Parathyroid adenoma (tissue), 2 donors: ENCODE measurements at regions not wholly inside any gene's neighbourhood (a gene's known extent, or its start where the extent isn't known, plus 50 kb on each side); places are given as distances from the start of the nearest gene placed in this dataset.

Experiments
- H2AFZ ChIP-seq: fragments of 300-600 bp; sonication (generic); one replicate; pipeline ENCODE4 v1.7.0; 2017; ENCODE audit warnings: antibody characterized with exemption, mild to moderate bottlenecking
- H3K27ac ChIP-seq: fragments of 300-600 bp; sonication (generic); one replicate; pipeline ENCODE4 v1.7.0; 2017
- H3K27me3 ChIP-seq: fragments of 300-600 bp; sonication (generic); one replicate; pipeline ENCODE4 v1.7.0; 2017; ENCODE audit warnings: low read length; ENCODE audit not compliant: control insufficient read depth, insufficient read depth
- H3K36me3 ChIP-seq: fragments of 300-600 bp; sonication (generic); one replicate; pipeline ENCODE4 v1.7.0; 2017; ENCODE audit warnings: low read length; ENCODE audit not compliant: control insufficient read depth, insufficient read depth
- H3K4me1 ChIP-seq: fragments of 300-600 bp; sonication (generic); one replicate; pipeline ENCODE4 v1.7.0; 2017; ENCODE audit warnings: control low read depth
- H3K4me2 ChIP-seq: fragments of 300-600 bp; sonication (generic); one replicate; pipeline ENCODE4 v1.7.0; 2017; ENCODE audit warnings: low read length
- H3K4me3 ChIP-seq: fragments of 300-600 bp; sonication (generic); one replicate; pipeline ENCODE4 v1.7.0; 2017; ENCODE audit warnings: low read depth, low read length
- H3K79me2 ChIP-seq: fragments of 300-600 bp; sonication (generic); one replicate; pipeline ENCODE4 v1.7.0; 2017; ENCODE audit warnings: control low read depth
- H3K9ac ChIP-seq: fragments of 300-600 bp; sonication (generic); one replicate; pipeline ENCODE4 v1.7.0; 2017; ENCODE audit warnings: mild to moderate bottlenecking
- H3K9me3 ChIP-seq: fragments of 300-600 bp; sonication (generic); one replicate; pipeline ENCODE4 v1.7.0; 2017; ENCODE audit warnings: low read length; ENCODE audit not compliant: control insufficient read depth
- CTCF ChIP-seq: fragments of 300-600 bp; sonication (generic); IDR thresholded peaks from one replicate; pipeline ENCODE4 v1.7.0; 2017; ENCODE audit warnings: antibody characterized with exemption, mild to moderate bottlenecking
- donor health status: primary hyperparathyroidism.

GRCh38 chr7:42574685-42575084 is 337.2 kb downstream of the C7orf25 start:
- Histone ChIP-seq H3K4me2 (no peak overlapping the region), H3K4me1 (no peaks in the 10 kb centered on the region), H2AFZ (no peak overlapping the region), H3K4me3 (no peak overlapping the region), H3K79me2 (no peaks in the 10 kb centered on the region), H3K9me3 (peaks cover 3% of the 10 kb centered on the region), H3K27ac (no peak overlapping the region), H3K27me3 (no peaks in the 10 kb centered on the region), H3K9ac (no peak overlapping the region), H3K36me3 (no peaks in the 10 kb centered on the region)
- TF ChIP-seq CTCF: no peak

GRCh38 chr7:42573881-42574672 is 337.1 kb upstream of the GLI3 start:
- H3K36me3 ChIP-seq: no peaks in the 10 kb centered on the region
- H3K4me1 ChIP-seq: no peaks in the 10 kb centered on the region
- H3K27me3 ChIP-seq: no peaks in the 10 kb centered on the region
- H3K27ac ChIP-seq: no peak overlapping the region
- H3K79me2 ChIP-seq: no peaks in the 10 kb centered on the region
- H3K9ac ChIP-seq: no peak overlapping the region
- H3K9me3 ChIP-seq: peaks cover 3% of the 10 kb centered on the region
- TF ChIP-seq CTCF: no peak
- no peak overlapping the region for H2AFZ ChIP-seq
- no peak overlapping the region for H3K4me3 ChIP-seq
- H3K4me2 ChIP-seq: no peak overlapping the region

GRCh38 chr7:42572561-42572960 is 335.6 kb upstream of the GLI3 start:
- Histone ChIP-seq H3K4me2 (no peak overlapping the region), H2AFZ (no peak overlapping the region), H3K9me3 (no peaks in the 10 kb centered on the region), H3K79me2 (no peaks in the 10 kb centered on the region), H3K27ac (no peak overlapping the region), H3K4me3 (no peak overlapping the region), H3K27me3 (no peaks in the 10 kb centered on the region), H3K9ac (no peak overlapping the region), H3K36me3 (no peaks in the 10 kb centered on the region), H3K4me1 (no peaks in the 10 kb centered on the region)
- no peak for TF ChIP-seq CTCF

GRCh38 chr7:42572056-42572455 is 335.0 kb upstream of the GLI3 start:
- H3K36me3 ChIP-seq: no peaks in the 10 kb centered on the region
- no peak overlapping the region for H3K9ac ChIP-seq
- no peak overlapping the region for H3K4me2 ChIP-seq
- no peak for TF ChIP-seq CTCF
- no peaks in the 10 kb centered on the region for H3K4me1 ChIP-seq
- no peaks in the 10 kb centered on the region for H3K9me3 ChIP-seq
- H2AFZ ChIP-seq: no peak overlapping the region
- H3K27me3 ChIP-seq: no peaks in the 10 kb centered on the region
- H3K79me2 ChIP-seq: no peaks in the 10 kb centered on the region
- H3K4me3 ChIP-seq: no peak overlapping the region
- H3K27ac ChIP-seq: no peak overlapping the region

GRCh38 chr7:42570944-42571343 is 333.9 kb upstream of the GLI3 start:
- Histone ChIP-seq H3K9ac (no peak overlapping the region), H3K27ac (no peak overlapping the region), H3K27me3 (no peaks in the 10 kb centered on the region), H3K4me3 (no peak overlapping the region), H3K79me2 (no peaks in the 10 kb centered on the region), H3K9me3 (no peaks in the 10 kb centered on the region), H3K4me2 (no peak overlapping the region), H2AFZ (no peak overlapping the region), H3K36me3 (no peaks in the 10 kb centered on the region), H3K4me1 (no peaks in the 10 kb centered on the region)
- TF ChIP-seq CTCF: no peak
